HCT116 (cell line): ENCODE measurements at regions not wholly inside any gene's neighbourhood (a gene's known extent, or its start where the extent isn't known, plus 50 kb on each side); places are given as distances from the start of the nearest gene placed in this dataset.

Experiments
- ATAC-seq: fragments of 200-7000 bp; cut with Tn5 transposase; 2 replicates; pipeline ENCODE4 v1.9.1; 2020; ENCODE audit warnings: mild to moderate bottlenecking, moderate library complexity
- BruUV-seq: library from RNA; stranded (reverse); fragments of 400-500 nt; replicated peaks from 2 replicates; lab custom pipeline; 2021; lab: Mats Ljungman, UMichigan
- CTCF ChIA-PET: fragments of 300-600 bp; sonication (Branson Sonifier 250); formaldehyde crosslinking; loops from one replicate; lab custom pipeline; 2021; ENCODE audit warnings: antibody characterized with exemption; lab: Charles Lee
- POLR2A ChIA-PET: fragments of 300-600, 350-600 bp; sonication (Branson Sonifier 250); formaldehyde crosslinking; loops from one replicate; lab custom pipeline; 2021; ENCODE audit warnings: antibody characterized with exemption; lab: Charles Lee
- RAD21 ChIA-PET, 2 experiments: fragments of 300-600 bp; sonication (Branson Sonifier 250); formaldehyde crosslinking; loops; one replicate each; lab custom pipeline; 2023; ENCODE audit warnings: low total read pairs in 2 of 2; ENCODE audit not compliant: uncharacterized antibody in 2 of 2, unreplicated experiment in 2 of 2, low non-redundant PET in 1 of 2; lab: Charles Lee
- DNase-seq: peaks from one replicate; pipeline ENCODE4 v3.0.0-alpha.2; 2010; ENCODE audit warnings: low read depth, low spot score
- H2AFZ ChIP-seq: fragments of 200-600 bp; shearing (Covaris generic), sonication (generic); 2 replicates; pipeline ENCODE4 v1.6.1; 2017; ENCODE audit warnings: low read depth, mixed run types, mixed read lengths, antibody characterized with exemption, low read length; ENCODE audit not compliant: poor library complexity, severe bottlenecking
- H3K27ac ChIP-seq: 2 replicates; pipeline ENCODE4 v1.5.1; 2012; ENCODE audit warnings: low read depth, low read length
- H3K27me3 ChIP-seq: fragments of 200-600 bp; sonication (generic); 2 replicates; pipeline ENCODE4 v1.6.1; 2016; ENCODE audit warnings: mixed run types, low read length, mixed read lengths; ENCODE audit not compliant: insufficient read depth
- H3K36me3 ChIP-seq, 2 experiments: fragments of 200-500 bp in 1 of 2; fragments of 200-600 bp in 1 of 2; sonication (Bioruptor generic) in 1 of 2; sonication (generic) in 1 of 2; 2 replicates each; pipeline versions ENCODE4 v1.5.1 to v1.6.1; 2014 to 2016; ENCODE audit warnings: low read length in 2 of 2, inconsistent platforms in 1 of 2, mixed read lengths in 1 of 2, mixed run types in 1 of 2; ENCODE audit not compliant: insufficient read depth in 2 of 2, control insufficient read depth in 1 of 2
- H3K4me1 ChIP-seq, 2 experiments: fragments of 200-600 bp in 1 of 2; sonication (generic) in 1 of 2; 2 replicates each; pipeline versions ENCODE4 v1.5.1 to v1.6.1; 2012 to 2017; ENCODE audit warnings: low read length in 2 of 2, inconsistent platforms in 1 of 2, mild to moderate bottlenecking in 1 of 2, mixed read lengths in 1 of 2, mixed run types in 1 of 2, moderate library complexity in 1 of 2; ENCODE audit not compliant: insufficient read depth in 2 of 2, control insufficient read depth in 1 of 2
- H3K4me2 ChIP-seq: fragments of 200-600 bp; sonication (generic); 2 replicates; pipeline ENCODE4 v1.6.1; 2017; ENCODE audit warnings: mixed run types, low read length, mixed read lengths
- H3K4me3 ChIP-seq, 2 experiments: fragments of 200-600 bp in 1 of 2; sonication (generic) in 1 of 2; replicated peaks in 1 of 2; 2 replicates each; pipeline ENCODE4 v1.5.1; 2011 to 2016; ENCODE audit warnings: low read length in 2 of 2, control low read depth in 1 of 2, low read depth in 1 of 2, mild to moderate bottlenecking in 1 of 2, mixed read lengths in 1 of 2, mixed run types in 1 of 2
- H3K79me2 ChIP-seq: fragments of 200-600 bp; sonication (generic); 2 replicates; pipeline ENCODE4 v1.6.1; 2017; ENCODE audit warnings: mild to moderate bottlenecking, mixed run types, low read length, moderate library complexity, mixed read lengths; ENCODE audit not compliant: insufficient read depth
- H3K9ac ChIP-seq: fragments of 200-600 bp; sonication (generic); 2 replicates; pipeline ENCODE4 v1.6.1; 2016; ENCODE audit warnings: low read length, mixed read lengths
- H3K9me2 ChIP-seq: fragments of 200-600 bp; sonication (generic), shearing (Covaris generic); 2 replicates; pipeline ENCODE4 v1.6.1; 2017; ENCODE audit warnings: mixed run types, mild to moderate bottlenecking, moderate library complexity; ENCODE audit not compliant: insufficient read depth
- H3K9me3 ChIP-seq, 2 experiments: fragments of 200-500 bp in 1 of 2; fragments of 200-600 bp in 1 of 2; sonication (Bioruptor generic) in 1 of 2; sonication (generic) in 1 of 2; 2 replicates each; pipeline ENCODE4 v1.6.1; 2014 to 2017; ENCODE audit warnings: low read length in 2 of 2, mixed read lengths in 2 of 2, inconsistent platforms in 1 of 2, low read depth in 1 of 2, mild to moderate bottlenecking in 1 of 2, mixed run types in 1 of 2, moderate library complexity in 1 of 2; ENCODE audit not compliant: control insufficient read depth in 1 of 2, insufficient read depth in 1 of 2
- H4K20me1 ChIP-seq: fragments of 200-600 bp; sonication (generic), shearing (Covaris generic); 2 replicates; pipeline ENCODE4 v1.6.1; 2017; ENCODE audit warnings: mixed run types, mild to moderate bottlenecking, moderate library complexity; ENCODE audit not compliant: insufficient read depth
- CBX3 ChIP-seq: IDR thresholded peaks from 2 replicates; pipeline ENCODE4 v1.6.1; 2012; ENCODE audit warnings: low read depth
- CEBPB ChIP-seq: IDR thresholded peaks from 2 replicates; pipeline ENCODE4 v1.6.1; 2012; ENCODE audit warnings: low read depth
- FOSL1 ChIP-seq: IDR thresholded peaks from 2 replicates; pipeline ENCODE4 v1.6.1; 2012; ENCODE audit warnings: low read depth
- JUND ChIP-seq: IDR thresholded peaks from 2 replicates; pipeline ENCODE4 v1.6.1; 2012
- POLR2A ChIP-seq: IDR thresholded peaks from 2 replicates; pipeline ENCODE4 v1.7.0; 2011; ENCODE audit warnings: borderline replicate concordance; ENCODE audit not compliant: insufficient read depth, insufficient read length; ENCODE audit errors: extremely low read depth
- RAD21 ChIP-seq: IDR thresholded peaks from 2 replicates; pipeline ENCODE4 v1.6.1; 2012; ENCODE audit warnings: low read depth, mild to moderate bottlenecking
- SIN3A ChIP-seq: IDR thresholded peaks from 2 replicates; pipeline ENCODE4 v1.6.1; 2012; ENCODE audit warnings: low read depth
- SP1 ChIP-seq: IDR thresholded peaks from 2 replicates; pipeline ENCODE4 v1.6.1; 2012; ENCODE audit warnings: low read depth
- TCF7L2 ChIP-seq: IDR thresholded peaks from 2 replicates; pipeline ENCODE4 v1.7.0; 2011; ENCODE audit warnings: borderline replicate concordance, inconsistent platforms; ENCODE audit not compliant: insufficient read depth, insufficient read length; ENCODE audit errors: extremely low read depth
- YY1 ChIP-seq: IDR thresholded peaks from 2 replicates; pipeline ENCODE4 v1.6.1; 2011; ENCODE audit warnings: low read length, low read depth, moderate library complexity, mild to moderate bottlenecking; ENCODE audit not compliant: insufficient replicate concordance; ENCODE audit errors: extremely low read depth
- ZNF274 ChIP-seq: fragments of 200-500 bp; sonication (Bioruptor generic); IDR thresholded peaks from 2 replicates; pipeline ENCODE4 v1.6.1; 2014; ENCODE audit warnings: mild to moderate bottlenecking, low read depth, low read length, inconsistent platforms
- intact Hi-C: fragments of 100-400 bp; cut with micrococcal nuclease; formaldehyde crosslinking; loops from 2 replicates; pipeline ENCODE4 v1.10.0; 2022
- TF ChIP-seq, protein P1 (sequence below): IDR thresholded peaks from 2 replicates; pipeline ENCODE4 v1.6.1; 2012; ENCODE audit warnings: low read depth
- TF ChIP-seq, protein P2 (sequence below): IDR thresholded peaks from 2 replicates; pipeline ENCODE4 v1.6.1; 2012
- TF ChIP-seq, protein P3 (sequence below): IDR thresholded peaks from 2 replicates; pipeline ENCODE4 v1.6.1; 2012
- TF ChIP-seq, protein P4 (sequence below): IDR thresholded peaks from 2 replicates; pipeline ENCODE4 v1.6.1; 2011; ENCODE audit warnings: mild to moderate bottlenecking, low read length, moderate library complexity; ENCODE audit not compliant: insufficient replicate concordance; ENCODE audit errors: extremely low read depth
- TF ChIP-seq, protein P5 (sequence below), 3 experiments: fragments of 200-600 bp in 1 of 3; sonication (generic) in 1 of 3; IDR thresholded peaks in 2 of 3; conservative IDR thresholded peaks in 1 of 3; 2 replicates each; pipeline ENCODE4 v1.5.1; 2012 to 2017; ENCODE audit warnings: low read depth in 2 of 3, low read length in 2 of 3, antibody characterized with exemption in 1 of 3, borderline replicate concordance in 1 of 3, control low read depth in 1 of 3, mild to moderate bottlenecking in 1 of 3, mixed read lengths in 1 of 3, mixed run types in 1 of 3, moderate library complexity in 1 of 3; ENCODE audit not compliant: insufficient read depth in 1 of 3

DNA sequence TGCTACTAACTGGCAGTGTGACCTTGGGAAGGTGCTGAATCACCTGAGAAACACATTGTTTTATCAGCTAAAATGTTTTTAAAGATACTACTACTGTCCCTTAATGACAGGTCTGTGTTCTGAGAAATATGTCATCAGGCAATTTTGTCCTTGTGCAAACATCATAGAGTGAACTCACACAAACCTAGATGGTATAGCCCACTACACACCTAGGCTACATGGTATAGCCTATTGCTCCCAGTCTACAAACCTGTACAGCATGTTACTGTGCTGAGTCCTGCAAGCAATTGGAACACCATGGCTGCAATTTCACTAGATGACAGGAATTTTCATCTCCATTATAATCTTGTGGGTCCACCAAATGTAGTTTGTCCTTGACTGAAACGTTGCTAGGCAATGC, 101.3 kb upstream of the GUCY1A1 start:
- RAD21 ChIA-PET: no interaction called here
- Histone ChIP-seq H3K36me3 (no peaks in the 10 kb centered on the region), H3K4me1 (no peaks in the 10 kb centered on the region), H3K27me3 (no peaks in the 10 kb centered on the region), H3K4me3 (no peak overlapping the region), H4K20me1 (no peaks in the 10 kb centered on the region), H2AFZ (no peak overlapping the region), H3K79me2 (no peaks in the 10 kb centered on the region), H3K9ac (no peak overlapping the region), H3K27ac (no peak overlapping the region), H3K4me2 (no peak overlapping the region), H3K9me2 (no peaks in the 10 kb centered on the region), H3K9me3 (no peaks in the 10 kb centered on the region)
- POLR2A ChIA-PET: no interaction called here
- TF ChIP-seq, protein P1, sequence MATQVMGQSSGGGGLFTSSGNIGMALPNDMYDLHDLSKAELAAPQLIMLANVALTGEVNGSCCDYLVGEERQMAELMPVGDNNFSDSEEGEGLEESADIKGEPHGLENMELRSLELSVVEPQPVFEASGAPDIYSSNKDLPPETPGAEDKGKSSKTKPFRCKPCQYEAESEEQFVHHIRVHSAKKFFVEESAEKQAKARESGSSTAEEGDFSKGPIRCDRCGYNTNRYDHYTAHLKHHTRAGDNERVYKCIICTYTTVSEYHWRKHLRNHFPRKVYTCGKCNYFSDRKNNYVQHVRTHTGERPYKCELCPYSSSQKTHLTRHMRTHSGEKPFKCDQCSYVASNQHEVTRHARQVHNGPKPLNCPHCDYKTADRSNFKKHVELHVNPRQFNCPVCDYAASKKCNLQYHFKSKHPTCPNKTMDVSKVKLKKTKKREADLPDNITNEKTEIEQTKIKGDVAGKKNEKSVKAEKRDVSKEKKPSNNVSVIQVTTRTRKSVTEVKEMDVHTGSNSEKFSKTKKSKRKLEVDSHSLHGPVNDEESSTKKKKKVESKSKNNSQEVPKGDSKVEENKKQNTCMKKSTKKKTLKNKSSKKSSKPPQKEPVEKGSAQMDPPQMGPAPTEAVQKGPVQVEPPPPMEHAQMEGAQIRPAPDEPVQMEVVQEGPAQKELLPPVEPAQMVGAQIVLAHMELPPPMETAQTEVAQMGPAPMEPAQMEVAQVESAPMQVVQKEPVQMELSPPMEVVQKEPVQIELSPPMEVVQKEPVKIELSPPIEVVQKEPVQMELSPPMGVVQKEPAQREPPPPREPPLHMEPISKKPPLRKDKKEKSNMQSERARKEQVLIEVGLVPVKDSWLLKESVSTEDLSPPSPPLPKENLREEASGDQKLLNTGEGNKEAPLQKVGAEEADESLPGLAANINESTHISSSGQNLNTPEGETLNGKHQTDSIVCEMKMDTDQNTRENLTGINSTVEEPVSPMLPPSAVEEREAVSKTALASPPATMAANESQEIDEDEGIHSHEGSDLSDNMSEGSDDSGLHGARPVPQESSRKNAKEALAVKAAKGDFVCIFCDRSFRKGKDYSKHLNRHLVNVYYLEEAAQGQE: no peak
- TF ChIP-seq, protein P2, sequence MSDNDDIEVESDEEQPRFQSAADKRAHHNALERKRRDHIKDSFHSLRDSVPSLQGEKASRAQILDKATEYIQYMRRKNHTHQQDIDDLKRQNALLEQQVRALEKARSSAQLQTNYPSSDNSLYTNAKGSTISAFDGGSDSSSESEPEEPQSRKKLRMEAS: no peak
- TF ChIP-seq SP1 (no peak), TCF7L2 (no peak), YY1 (no peak), RAD21 (no peak), ZNF274 (no peak), CBX3 (no peak), JUND (no peak), CEBPB (no peak), POLR2A (no peak), SIN3A (no peak), FOSL1 (no peak)
- TF ChIP-seq, protein P3, sequence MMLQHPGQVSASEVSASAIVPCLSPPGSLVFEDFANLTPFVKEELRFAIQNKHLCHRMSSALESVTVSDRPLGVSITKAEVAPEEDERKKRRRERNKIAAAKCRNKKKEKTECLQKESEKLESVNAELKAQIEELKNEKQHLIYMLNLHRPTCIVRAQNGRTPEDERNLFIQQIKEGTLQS: no peak
- TF ChIP-seq, protein P4, sequence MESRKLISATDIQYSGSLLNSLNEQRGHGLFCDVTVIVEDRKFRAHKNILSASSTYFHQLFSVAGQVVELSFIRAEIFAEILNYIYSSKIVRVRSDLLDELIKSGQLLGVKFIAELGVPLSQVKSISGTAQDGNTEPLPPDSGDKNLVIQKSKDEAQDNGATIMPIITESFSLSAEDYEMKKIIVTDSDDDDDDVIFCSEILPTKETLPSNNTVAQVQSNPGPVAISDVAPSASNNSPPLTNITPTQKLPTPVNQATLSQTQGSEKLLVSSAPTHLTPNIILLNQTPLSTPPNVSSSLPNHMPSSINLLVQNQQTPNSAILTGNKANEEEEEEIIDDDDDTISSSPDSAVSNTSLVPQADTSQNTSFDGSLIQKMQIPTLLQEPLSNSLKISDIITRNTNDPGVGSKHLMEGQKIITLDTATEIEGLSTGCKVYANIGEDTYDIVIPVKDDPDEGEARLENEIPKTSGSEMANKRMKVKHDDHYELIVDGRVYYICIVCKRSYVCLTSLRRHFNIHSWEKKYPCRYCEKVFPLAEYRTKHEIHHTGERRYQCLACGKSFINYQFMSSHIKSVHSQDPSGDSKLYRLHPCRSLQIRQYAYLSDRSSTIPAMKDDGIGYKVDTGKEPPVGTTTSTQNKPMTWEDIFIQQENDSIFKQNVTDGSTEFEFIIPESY: no peak
- TF ChIP-seq, protein P5, sequence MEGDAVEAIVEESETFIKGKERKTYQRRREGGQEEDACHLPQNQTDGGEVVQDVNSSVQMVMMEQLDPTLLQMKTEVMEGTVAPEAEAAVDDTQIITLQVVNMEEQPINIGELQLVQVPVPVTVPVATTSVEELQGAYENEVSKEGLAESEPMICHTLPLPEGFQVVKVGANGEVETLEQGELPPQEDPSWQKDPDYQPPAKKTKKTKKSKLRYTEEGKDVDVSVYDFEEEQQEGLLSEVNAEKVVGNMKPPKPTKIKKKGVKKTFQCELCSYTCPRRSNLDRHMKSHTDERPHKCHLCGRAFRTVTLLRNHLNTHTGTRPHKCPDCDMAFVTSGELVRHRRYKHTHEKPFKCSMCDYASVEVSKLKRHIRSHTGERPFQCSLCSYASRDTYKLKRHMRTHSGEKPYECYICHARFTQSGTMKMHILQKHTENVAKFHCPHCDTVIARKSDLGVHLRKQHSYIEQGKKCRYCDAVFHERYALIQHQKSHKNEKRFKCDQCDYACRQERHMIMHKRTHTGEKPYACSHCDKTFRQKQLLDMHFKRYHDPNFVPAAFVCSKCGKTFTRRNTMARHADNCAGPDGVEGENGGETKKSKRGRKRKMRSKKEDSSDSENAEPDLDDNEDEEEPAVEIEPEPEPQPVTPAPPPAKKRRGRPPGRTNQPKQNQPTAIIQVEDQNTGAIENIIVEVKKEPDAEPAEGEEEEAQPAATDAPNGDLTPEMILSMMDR (IDR thresholded peaks at IDR 0.05 in 2 of 3, conservative IDR thresholded peaks at IDR 0.05 in 1 of 3; ENCODE audit: borderline replicate concordance in 1 of 3, insufficient read depth in 1 of 3, low read depth in 2 of 3, low read length in 2 of 3): no peak
- no peak for ATAC-seq
- no TSS peak for BruUV-seq
- CTCF ChIA-PET: no interaction called here
- intact Hi-C loops: no loop called here
- no peak for DNase-seq
